ENCODE measurements at regions not wholly inside any gene's neighbourhood (a gene's known extent, or its start where the extent isn't known, plus 50 kb on each side); places are given as distances from the start of the nearest gene placed in this dataset.
"Not testable (repeated sequence)": the region's sequence is repeated elsewhere in the genome, so short reads cannot be mapped to it uniquely, and the experiment has no call there.

GRCh38 chrX:110519501-110519900 lies 160.9 kb downstream of the RTL9 start:
- no peak for DNase-seq (ENCODE audit: low spot score)

DNA sequence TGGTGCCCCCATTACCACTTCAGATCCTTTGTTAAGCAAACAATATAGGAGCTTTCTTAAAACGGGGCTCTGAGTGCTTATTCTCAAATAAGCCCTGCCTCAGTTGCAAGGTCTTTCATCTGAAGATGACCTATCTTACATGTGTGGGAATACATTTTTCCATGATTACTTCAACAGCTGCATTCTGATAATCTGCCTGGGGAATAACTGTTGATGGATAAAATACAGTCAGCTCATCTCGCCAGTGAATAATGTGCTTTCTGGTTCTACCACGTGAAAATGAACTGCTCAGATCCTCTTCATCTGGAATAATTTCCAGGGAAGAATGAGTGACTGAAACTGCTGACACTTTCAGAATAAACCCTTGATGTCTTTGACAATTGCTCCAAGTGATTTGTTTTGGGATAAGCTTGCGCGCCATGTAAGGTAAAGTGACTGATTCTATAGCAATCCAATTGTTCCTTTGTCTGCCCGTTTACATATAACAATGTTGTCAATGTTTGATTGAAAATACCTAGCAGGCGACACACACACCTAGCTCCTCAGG lies 161.3 kb downstream of the RTL9 start:
- DNase-seq (ENCODE audit: low spot score): no peak

GRCh38 chrX:110520652-110521051 lies 162.0 kb downstream of the RTL9 start:
- DNase-seq (ENCODE audit: low spot score): not testable (repeated sequence)

DNA sequence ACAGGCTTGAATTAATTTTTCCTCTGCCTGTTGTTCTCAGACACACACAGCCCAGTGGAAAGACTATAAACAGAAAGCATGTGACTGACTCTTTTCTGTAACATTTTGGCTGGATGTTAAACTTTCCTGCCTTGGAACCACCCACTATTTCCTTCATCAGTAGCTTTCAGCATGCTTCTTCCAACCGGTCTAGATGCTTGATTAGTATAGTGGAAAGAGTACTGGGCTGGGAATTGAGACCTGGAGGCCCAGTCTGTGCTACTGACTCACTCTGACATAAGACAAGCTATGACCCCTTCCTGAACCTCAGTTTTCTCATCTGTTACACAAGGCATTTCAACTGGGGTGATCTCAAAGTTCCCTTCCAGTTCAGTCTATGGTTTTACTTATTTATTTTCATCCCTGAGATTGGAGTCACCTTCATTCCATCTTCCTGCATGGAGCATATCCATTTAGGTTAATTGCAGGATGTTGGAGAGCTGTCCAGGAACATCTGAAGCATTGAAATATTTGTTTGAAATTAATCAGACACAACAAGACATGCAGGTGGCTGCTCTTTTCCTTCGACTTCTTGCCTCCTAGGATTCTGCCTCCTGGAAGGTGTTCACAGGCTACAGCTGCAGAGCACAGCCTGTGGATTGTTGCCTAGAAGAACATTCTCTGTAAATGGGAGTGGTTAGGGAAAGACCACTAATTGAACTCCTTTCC lies 173.4 kb downstream of the RTL9 start:
- DNase-seq (ENCODE audit: low spot score): no peak

- DNase-seq (ENCODE audit: low spot score): no peak
These were observed 173.9 kb downstream of the RTL9 start for GRCh38 chrX:110532581-110532931.

DNA sequence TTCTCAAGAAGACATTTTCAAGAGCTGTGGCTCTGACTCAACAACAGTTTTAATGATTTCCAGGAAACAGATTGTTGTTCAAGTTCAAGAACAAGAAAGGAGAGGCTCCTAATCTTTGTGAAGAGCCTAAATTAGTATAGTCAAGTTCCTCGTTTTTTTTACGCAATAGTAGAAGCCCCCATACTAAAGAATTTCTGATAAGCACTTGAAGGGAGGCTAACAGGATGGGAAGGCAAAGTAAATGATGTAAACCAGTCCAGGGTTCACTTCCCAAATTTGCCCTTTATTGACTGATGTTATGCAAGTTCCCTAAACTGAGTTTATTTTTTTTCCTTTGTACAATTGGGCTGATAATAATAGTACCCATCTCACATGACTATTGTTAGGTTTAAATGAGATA lies 178.2 kb downstream of the RTL9 start:
- no peak for DNase-seq (ENCODE audit: low spot score)

DNA sequence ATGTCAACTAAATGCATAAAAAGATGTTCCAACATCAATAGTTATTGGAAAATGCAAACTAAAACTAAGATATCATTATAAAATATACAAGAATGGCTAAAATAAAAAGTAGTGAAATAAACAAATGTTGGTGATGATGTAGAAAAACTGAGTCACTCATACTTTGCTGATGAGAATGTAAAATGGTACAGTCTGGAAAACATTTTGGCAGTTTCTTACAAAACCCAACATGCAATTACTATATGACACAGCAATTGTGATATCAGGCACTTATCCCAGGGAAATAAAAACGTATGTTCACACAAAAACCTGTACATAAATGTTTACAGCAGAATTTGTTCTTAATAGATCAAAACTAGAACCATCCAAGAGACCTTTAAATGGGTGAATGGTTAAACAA lies 182.6 kb downstream of the RTL9 start:
- DNase-seq (ENCODE audit: low spot score): no peak

- not testable (repeated sequence) for DNase-seq (ENCODE audit: low spot score)
These were observed 192.2 kb downstream of the RTL9 start for GRCh38 chrX:110550854-110551253.

DNA sequence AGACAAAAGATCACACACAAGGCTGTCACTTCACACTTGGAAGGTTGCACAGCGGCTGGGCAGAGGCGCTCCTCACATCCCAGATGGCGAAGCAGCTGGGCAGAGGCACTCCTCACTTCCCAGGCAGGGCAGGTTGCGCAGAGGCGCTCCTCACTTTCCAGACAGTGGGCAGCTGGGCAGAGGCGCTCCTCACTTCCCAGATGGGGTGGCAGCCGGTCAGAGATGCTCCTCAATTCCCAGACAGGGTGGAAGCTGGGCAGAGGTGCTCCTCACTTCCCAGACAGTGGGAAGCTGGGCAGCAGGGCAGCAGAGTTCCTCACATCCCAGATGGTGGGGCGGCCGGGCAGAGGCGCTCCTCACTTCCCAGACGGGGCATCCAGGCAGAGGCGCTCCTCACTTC lies 199.2 kb downstream of the RTL9 start:
- no peak for DNase-seq (ENCODE audit: low spot score)

GRCh38 chrX:110558406-110558805 lies 199.8 kb downstream of the RTL9 start:
- no peak for DNase-seq (ENCODE audit: low spot score)

- DNase-seq (ENCODE audit: low spot score): no peak
These were observed 202.4 kb downstream of the RTL9 start for GRCh38 chrX:110561034-110561433.

- no peak for DNase-seq (ENCODE audit: low spot score)
These were observed 204.6 kb downstream of the RTL9 start for GRCh38 chrX:110563282-110563681.

- no peak for DNase-seq (ENCODE audit: low spot score)
These were observed 209.8 kb downstream of the RTL9 start for GRCh38 chrX:110568441-110568840.

GRCh38 chrX:110569506-110569905 lies 210.9 kb downstream of the RTL9 start:
- no peak for DNase-seq (ENCODE audit: low spot score)

DNA sequence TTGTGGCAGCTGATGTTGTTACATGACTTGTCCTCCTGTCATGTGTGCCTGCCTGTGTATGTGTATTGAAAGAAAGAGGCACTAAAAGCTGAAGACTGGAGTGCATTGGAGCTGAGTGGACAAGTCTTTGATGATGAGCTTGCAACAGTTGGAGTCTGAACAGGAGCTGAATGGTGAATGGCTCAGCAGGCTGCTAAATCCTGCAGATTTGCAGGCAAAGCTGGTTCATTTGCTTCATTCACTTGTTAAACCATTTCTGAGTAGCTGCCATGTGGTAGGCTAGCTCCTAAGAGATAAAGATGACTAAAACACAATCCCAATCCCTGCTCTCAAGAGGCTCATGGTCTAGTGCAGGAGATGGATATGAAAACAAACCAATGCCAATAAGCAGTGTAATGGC lies 217.3 kb downstream of the CHRDL1 start:
- DNase-seq (ENCODE audit: low spot score): no peak

DNA sequence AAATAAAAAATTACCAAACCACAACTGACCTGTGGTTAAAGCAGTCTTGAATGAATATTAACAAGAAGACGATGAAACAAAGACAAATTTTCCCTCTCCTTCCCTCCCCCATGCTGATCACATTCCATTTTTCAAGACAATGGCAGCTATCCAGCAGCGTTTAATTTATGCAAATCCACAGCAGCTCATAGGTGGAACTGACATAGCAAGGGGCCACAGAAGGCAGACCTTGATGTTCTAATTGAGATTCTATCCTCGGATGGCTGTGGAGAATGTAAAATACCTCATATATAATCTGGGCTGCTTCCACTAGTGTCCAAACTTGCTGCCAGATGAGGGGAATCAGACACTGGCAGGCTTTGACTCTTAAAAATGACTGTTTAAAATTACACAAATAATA lies 211.5 kb downstream of the CHRDL1 start:
- no peak for DNase-seq (ENCODE audit: low spot score)

DNA sequence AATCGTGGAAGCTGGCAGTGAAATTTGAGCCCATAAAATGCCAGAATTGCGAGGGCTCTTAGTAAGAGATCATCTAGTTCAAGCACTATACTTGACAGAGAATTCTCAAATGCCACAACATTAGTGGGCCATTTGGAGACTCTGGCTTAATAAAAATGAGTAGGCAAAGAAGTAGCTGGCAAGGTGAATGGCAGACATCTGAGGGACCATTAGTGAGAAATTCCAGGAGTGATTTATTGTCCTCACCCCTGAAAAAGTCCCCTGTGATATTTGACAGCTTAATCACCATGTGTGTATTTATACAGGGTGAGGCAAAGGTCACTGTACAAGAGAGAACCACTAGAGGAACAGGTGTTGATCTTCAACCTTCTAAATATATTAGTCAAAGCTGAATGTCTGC lies 207.5 kb downstream of the CHRDL1 start:
- no peak for DNase-seq (ENCODE audit: low spot score)

GRCh38 chrX:110588853-110589252 lies 206.8 kb downstream of the CHRDL1 start:
- DNase-seq (ENCODE audit: low spot score): no peak

- DNase-seq (ENCODE audit: low spot score): no peak
These were observed 194.8 kb downstream of the CHRDL1 start for GRCh38 chrX:110600745-110601310.

GRCh38 chrX:110614596-110614995 lies 181.0 kb downstream of the CHRDL1 start:
- DNase-seq (ENCODE audit: low spot score): no peak

Measured in iPS-NIHi11 (cell line).